ENCODE measurements at regions not wholly inside any gene's neighbourhood (a gene's known extent, or its start where the extent isn't known, plus 50 kb on each side); places are given as distances from the start of the nearest gene placed in this dataset.

- no peak for TF ChIP-seq POLR2AphosphoS5 (IDR thresholded peaks at IDR 0.05; ENCODE audit: low read depth, low read length)
- no peak for TF ChIP-seq TAF1 (IDR thresholded peaks at IDR 0.05; ENCODE audit: borderline replicate concordance, insufficient read depth, low read length)
- TF ChIP-seq REST (IDR thresholded peaks at IDR 0.05; ENCODE audit: insufficient read depth in 1 of 2, low read depth in 2 of 2, low read length in 2 of 2), result no peak
- no peak for TF ChIP-seq SIN3A (IDR thresholded peaks at IDR 0.05; ENCODE audit: borderline replicate concordance, insufficient read depth, low read length)
These were observed 559.5 kb upstream of the IGFBP3 start for GRCh38 chr7:46480619-46481018.
